ENCODE measurements at regions not wholly inside any gene's neighbourhood (a gene's known extent, or its start where the extent isn't known, plus 50 kb on each side); places are given as distances from the start of the nearest gene placed in this dataset.

DNA sequence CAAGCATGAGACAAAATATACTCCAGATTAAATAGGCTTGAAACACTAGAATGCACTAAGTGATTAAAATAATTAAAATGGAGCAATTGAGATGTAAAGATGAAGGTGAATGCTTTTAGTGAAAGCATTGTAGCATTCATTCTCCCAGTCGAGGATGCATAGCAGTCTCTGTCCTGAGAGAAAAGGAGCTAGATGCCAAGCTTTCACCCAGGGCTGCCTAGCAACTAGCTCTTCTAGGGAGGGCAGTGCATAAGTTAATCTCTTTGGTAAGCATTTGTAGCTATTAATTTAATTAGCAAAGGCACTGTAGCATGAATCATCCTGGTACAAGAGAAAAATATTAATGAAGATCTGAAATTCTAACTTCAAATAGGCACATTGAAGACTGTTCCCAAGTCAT, 1014.8 kb downstream of the C4orf33 start:
- no TSS peak for BruUV-seq (replicated peaks)
- RAD21 ChIA-PET (ENCODE audit: unreplicated experiment) = no interaction called here
- in situ Hi-C loops (cut with MboI) = no loop called here
- Histone ChIP-seq H3K4me2 (ENCODE audit: control insufficient read depth, insufficient read depth) (no peak overlapping the region), H3K27me3 (replicated peaks in 1 of 2; ENCODE audit: control insufficient read depth in 2 of 2, insufficient read depth in 2 of 2, low read length in 1 of 2) (no peaks in the 10 kb centered on the region), H4K20me1 (ENCODE audit: control insufficient read depth, insufficient read depth) (no peaks in the 10 kb centered on the region), H3K79me2 (ENCODE audit: control insufficient read depth, insufficient read depth, low read length) (no peaks in the 10 kb centered on the region), H3K9me3 (replicated peaks; ENCODE audit: control insufficient read depth, insufficient read depth, low read length) (no peaks in the 10 kb centered on the region; the same call in 2 of the 3 replicates), H3K36me3 (ENCODE audit: control insufficient read depth in 2 of 2, insufficient read depth in 2 of 2, low read length in 1 of 2) (no peaks in the 10 kb centered on the region), H3K4me1 (ENCODE audit: control insufficient read depth, insufficient read depth, low read length) (no peaks in the 10 kb centered on the region), H3K9ac (ENCODE audit: control insufficient read depth, insufficient read depth, low read length) (no peak overlapping the region), H3K27ac (ENCODE audit: control insufficient read depth, insufficient read depth) (no peak overlapping the region), H3K4me3 (no peak overlapping the region), H2AFZ (ENCODE audit: control insufficient read depth, low read depth, low read length) (no peak overlapping the region)
- TF ChIP-seq, protein P1, sequence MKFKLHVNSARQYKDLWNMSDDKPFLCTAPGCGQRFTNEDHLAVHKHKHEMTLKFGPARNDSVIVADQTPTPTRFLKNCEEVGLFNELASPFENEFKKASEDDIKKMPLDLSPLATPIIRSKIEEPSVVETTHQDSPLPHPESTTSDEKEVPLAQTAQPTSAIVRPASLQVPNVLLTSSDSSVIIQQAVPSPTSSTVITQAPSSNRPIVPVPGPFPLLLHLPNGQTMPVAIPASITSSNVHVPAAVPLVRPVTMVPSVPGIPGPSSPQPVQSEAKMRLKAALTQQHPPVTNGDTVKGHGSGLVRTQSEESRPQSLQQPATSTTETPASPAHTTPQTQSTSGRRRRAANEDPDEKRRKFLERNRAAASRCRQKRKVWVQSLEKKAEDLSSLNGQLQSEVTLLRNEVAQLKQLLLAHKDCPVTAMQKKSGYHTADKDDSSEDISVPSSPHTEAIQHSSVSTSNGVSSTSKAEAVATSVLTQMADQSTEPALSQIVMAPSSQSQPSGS (IDR thresholded peaks at IDR 0.05; ENCODE audit: low read length) = no peak
- TF ChIP-seq RBBP5 (conservative IDR thresholded peaks at IDR 0.05) = no peak
- TF ChIP-seq, protein P2, sequence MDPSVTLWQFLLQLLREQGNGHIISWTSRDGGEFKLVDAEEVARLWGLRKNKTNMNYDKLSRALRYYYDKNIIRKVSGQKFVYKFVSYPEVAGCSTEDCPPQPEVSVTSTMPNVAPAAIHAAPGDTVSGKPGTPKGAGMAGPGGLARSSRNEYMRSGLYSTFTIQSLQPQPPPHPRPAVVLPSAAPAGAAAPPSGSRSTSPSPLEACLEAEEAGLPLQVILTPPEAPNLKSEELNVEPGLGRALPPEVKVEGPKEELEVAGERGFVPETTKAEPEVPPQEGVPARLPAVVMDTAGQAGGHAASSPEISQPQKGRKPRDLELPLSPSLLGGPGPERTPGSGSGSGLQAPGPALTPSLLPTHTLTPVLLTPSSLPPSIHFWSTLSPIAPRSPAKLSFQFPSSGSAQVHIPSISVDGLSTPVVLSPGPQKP (IDR thresholded peaks at IDR 0.05; ENCODE audit: low read depth, low read length) = no peak
- CTCF ChIA-PET = no interaction called here
- POLR2A ChIA-PET = interaction anchor here (0.5 kb wide), 1 partner anchor 236 kb away, joined by 3 read pairs; no protein-coding TSS in a partner anchor
- no peak for DNase-seq (ENCODE audit: low read depth, low spot score)
- FAIRE-seq = no peak
- SMC1A ChIA-PET (ENCODE audit: uncharacterized antibody, unreplicated experiment) = interaction anchor here (1.0 to 1.3 kb wide), 2 partner anchors 14 to 31 kb away, joined by 3 to 6 read pairs; no protein-coding TSS in a partner anchor
- WGBS (ENCODE audit: insufficient coverage, insufficient replicate concordance, low lambda C conversion rate, missing lambda C conversion rate) = 0% methylated on average over 1 of the region's 1 CpG
- ATAC-seq = no peak; the same call in 2 of the 3 replicates
- intact Hi-C loops (cut with micrococcal nuclease; ENCODE audit: unreplicated experiment) = no loop called here

DNA sequence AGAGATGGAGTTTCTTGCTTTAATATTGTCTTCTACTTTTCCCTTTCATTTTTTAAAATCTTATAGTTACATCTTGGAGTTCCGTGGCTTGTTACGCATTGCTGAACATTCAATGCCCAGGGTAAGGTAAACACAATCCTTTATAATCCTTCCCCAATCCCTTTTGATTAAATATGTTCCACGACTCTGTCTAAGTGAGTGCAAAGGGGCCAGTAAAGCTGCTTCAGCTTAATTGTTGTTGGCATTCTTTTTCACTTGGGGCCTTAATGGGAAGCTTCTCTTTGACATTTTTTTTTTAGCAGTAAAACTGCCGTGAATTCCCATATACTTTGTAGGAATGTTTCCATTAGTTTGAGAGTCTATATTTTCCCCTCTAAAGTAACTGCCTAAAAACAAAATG, 1028.1 kb downstream of the C4orf33 start:
- RAD21 ChIA-PET (ENCODE audit: unreplicated experiment) = interaction anchor here (1.3 kb wide), 1 partner anchor 95 kb away, joined by 4 read pairs; no protein-coding TSS in a partner anchor
- FAIRE-seq = no peak
- intact Hi-C loops (cut with micrococcal nuclease; ENCODE audit: unreplicated experiment) (no loop called here), in situ Hi-C loops (cut with MboI) (no loop called here)
- 53% methylated on average over 4 of the region's 4 CpGs for WGBS (ENCODE audit: insufficient coverage, insufficient replicate concordance, low lambda C conversion rate, missing lambda C conversion rate)
- no peak overlapping the region for H3K27ac ChIP-seq (ENCODE audit: control insufficient read depth, insufficient read depth)
- no peak overlapping the region for H2AFZ ChIP-seq (ENCODE audit: control insufficient read depth, low read depth, low read length)
- no peak overlapping the region for H3K4me2 ChIP-seq (ENCODE audit: control insufficient read depth, insufficient read depth)
- H4K20me1 ChIP-seq (ENCODE audit: control insufficient read depth, insufficient read depth) = no peaks in the 10 kb centered on the region
- H3K4me1 ChIP-seq (ENCODE audit: control insufficient read depth, insufficient read depth, low read length) = no peaks in the 10 kb centered on the region
- no peaks in the 10 kb centered on the region for H3K79me2 ChIP-seq (ENCODE audit: control insufficient read depth, insufficient read depth, low read length)
- CTCF ChIA-PET = no interaction called here
- SMC1A ChIA-PET (ENCODE audit: uncharacterized antibody, unreplicated experiment) = interaction anchor here (0.6 to 1.6 kb wide), 3 partner anchors 22 to 145 kb away, joined by 3 to 4 read pairs (median 3); no protein-coding TSS in a partner anchor
- BruUV-seq (replicated peaks) = no TSS peak
- H3K27me3 ChIP-seq (replicated peaks in 1 of 2; ENCODE audit: control insufficient read depth in 2 of 2, insufficient read depth in 2 of 2, low read length in 1 of 2) = no peaks in the 10 kb centered on the region
- DNase-seq (ENCODE audit: low read depth, low spot score) = no peak
- H3K4me3 ChIP-seq = no peak overlapping the region
- H3K9ac ChIP-seq (ENCODE audit: control insufficient read depth, insufficient read depth, low read length) = no peak overlapping the region
- POLR2A ChIA-PET = no interaction called here
- H3K36me3 ChIP-seq (ENCODE audit: control insufficient read depth in 2 of 2, insufficient read depth in 2 of 2, low read length in 1 of 2) = no peaks in the 10 kb centered on the region
- no peak for ATAC-seq
- no peaks in the 10 kb centered on the region for H3K9me3 ChIP-seq (replicated peaks; ENCODE audit: control insufficient read depth, insufficient read depth, low read length)
- TF ChIP-seq, protein P3, sequence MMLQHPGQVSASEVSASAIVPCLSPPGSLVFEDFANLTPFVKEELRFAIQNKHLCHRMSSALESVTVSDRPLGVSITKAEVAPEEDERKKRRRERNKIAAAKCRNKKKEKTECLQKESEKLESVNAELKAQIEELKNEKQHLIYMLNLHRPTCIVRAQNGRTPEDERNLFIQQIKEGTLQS (IDR thresholded peaks at IDR 0.05; ENCODE audit: borderline replicate concordance, extremely low read depth, low read depth, low read length) = no peak
- TF ChIP-seq, protein P4, sequence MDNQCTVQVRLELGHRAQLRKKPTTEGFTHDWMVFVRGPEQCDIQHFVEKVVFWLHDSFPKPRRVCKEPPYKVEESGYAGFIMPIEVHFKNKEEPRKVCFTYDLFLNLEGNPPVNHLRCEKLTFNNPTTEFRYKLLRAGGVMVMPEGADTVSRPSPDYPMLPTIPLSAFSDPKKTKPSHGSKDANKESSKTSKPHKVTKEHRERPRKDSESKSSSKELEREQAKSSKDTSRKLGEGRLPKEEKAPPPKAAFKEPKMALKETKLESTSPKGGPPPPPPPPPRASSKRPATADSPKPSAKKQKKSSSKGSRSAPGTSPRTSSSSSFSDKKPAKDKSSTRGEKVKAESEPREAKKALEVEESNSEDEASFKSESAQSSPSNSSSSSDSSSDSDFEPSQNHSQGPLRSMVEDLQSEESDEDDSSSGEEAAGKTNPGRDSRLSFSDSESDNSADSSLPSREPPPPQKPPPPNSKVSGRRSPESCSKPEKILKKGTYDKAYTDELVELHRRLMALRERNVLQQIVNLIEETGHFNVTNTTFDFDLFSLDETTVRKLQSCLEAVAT (IDR thresholded peaks at IDR 0.05) = no peak
- TF ChIP-seq, protein P5, sequence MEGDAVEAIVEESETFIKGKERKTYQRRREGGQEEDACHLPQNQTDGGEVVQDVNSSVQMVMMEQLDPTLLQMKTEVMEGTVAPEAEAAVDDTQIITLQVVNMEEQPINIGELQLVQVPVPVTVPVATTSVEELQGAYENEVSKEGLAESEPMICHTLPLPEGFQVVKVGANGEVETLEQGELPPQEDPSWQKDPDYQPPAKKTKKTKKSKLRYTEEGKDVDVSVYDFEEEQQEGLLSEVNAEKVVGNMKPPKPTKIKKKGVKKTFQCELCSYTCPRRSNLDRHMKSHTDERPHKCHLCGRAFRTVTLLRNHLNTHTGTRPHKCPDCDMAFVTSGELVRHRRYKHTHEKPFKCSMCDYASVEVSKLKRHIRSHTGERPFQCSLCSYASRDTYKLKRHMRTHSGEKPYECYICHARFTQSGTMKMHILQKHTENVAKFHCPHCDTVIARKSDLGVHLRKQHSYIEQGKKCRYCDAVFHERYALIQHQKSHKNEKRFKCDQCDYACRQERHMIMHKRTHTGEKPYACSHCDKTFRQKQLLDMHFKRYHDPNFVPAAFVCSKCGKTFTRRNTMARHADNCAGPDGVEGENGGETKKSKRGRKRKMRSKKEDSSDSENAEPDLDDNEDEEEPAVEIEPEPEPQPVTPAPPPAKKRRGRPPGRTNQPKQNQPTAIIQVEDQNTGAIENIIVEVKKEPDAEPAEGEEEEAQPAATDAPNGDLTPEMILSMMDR (IDR thresholded peaks at IDR 0.05 in 2 of 3, conservative IDR thresholded peaks at IDR 0.05 in 1 of 3; ENCODE audit: control insufficient read depth in 2 of 3, extremely low read depth in 1 of 3, insufficient read depth in 1 of 3, low read depth in 3 of 3, low read length in 3 of 3) = no peak
- no peak for TF ChIP-seq ASH2L (IDR thresholded peaks at IDR 0.05; ENCODE audit: borderline replicate concordance, low read depth)

Data from GM12878 (cell line).